ENCODE measurements at regions not wholly inside any gene's neighbourhood (a gene's known extent, or its start where the extent isn't known, plus 50 kb on each side); places are given as distances from the start of the nearest gene placed in this dataset.

DNA sequence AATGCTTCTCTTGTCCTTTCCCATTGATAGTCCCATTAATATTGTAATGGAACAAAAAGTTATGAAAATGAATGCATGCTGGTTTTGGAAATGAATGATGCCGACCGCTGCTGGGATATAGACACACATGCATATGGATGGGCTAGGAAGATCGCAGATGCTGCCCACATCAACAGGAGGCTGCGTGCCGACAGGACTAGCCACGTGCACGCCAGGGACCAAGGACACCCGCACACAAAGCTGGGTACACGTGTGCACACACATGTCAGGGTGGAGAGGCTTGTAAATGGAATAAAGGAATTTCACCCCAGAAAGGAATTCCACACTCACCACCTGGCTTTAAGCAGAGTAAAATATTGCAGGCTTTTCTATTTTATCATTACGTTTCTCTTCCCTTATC lies 153.8 kb upstream of the VASH1 start:
- no peak for DNase-seq

DNA sequence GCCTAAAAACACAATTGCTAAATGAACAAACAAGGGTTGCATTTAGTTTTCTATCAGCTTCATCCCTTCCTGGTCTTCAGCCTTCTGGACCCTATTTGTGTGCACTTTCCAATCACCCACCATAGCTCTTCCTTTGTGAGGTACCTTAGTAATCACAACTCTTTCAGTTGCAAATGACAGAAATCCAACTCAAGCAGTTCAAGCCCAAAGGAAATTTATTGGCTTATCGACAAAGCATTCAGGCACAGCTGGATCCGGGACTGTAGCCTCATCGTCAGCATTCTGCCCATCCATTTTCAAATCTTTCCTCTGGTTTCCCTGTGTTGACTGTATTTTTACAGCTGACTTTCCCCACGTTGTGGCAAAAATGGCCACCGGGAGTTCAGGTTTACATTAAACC lies 148.6 kb upstream of the VASH1 start:
- no peak for DNase-seq

DNA sequence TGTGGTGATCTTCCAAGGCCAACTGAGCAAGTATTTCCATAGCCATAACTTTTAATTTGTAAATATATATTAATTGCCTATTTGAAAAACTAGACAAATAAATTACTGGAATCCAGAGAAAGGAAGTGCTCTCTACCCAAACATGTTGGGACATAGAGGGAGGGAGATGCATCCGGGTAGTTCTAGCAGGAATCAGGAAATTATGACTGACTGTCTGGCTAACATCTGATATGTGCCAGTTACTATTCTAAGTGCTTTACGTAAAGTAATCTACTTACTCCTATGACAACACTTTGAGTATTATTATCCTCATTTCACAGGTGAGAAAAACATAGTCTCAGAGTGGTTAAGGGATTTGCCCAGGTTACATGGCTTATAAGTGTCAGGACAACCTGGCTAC lies 147.7 kb upstream of the VASH1 start:
- no peak for DNase-seq

DNA sequence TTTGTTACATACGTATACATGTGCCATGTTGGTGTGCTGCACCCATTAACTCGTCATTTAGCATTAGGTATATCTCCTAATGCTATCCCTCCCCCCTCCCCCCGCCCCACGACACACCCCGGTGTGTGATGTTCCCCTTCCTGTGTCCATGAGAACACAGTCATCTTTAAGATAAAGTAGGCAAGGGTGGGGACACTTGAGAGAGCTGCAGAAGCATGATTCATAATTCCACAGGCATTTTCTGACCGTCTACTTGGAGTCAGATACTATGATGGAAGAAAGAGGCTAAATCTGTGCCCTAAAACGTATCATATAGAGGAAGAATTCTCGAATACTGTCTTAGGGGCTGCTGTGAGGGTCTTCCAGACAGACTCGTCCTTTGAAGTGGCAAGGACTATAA lies 145.9 kb upstream of the VASH1 start:
- DNase-seq: no peak

DNA sequence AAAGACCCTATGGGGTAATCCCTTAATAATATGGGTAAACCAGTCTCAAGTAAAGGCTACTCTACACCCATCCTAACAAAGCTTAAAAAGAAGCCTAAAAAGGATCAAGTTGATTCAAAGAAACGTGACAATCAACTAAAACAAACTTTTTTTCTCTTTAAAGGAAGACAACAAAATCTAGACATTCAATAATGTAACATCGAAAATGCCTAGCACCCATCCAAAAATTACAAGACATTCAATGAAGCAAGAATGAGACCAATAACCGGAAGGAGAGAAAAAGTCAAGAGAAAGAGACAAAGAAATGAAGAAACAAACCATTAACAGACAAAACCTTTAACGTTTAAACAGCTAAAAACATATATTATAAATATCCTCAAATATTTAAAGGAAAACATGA lies 143.8 kb upstream of the VASH1 start:
- no peak for DNase-seq

DNA sequence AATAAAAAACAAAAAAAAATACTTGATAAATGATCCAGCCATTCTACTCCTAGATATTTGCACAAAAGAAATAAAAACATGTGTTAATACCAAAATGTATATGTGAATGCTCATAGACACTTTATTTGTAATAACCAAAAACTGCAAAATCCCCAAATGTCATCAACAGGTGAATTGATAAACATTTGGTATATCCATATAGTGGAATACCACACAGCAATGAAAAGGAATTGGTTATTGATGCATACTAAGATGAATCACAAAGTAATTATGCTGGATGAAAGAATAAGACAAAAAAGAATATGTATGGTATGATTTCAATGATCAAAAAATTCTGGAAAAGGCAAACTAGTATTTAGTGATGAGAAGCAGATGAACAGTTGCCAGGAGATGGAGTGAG lies 124.7 kb upstream of the VASH1 start:
- DNase-seq: no peak

DNA sequence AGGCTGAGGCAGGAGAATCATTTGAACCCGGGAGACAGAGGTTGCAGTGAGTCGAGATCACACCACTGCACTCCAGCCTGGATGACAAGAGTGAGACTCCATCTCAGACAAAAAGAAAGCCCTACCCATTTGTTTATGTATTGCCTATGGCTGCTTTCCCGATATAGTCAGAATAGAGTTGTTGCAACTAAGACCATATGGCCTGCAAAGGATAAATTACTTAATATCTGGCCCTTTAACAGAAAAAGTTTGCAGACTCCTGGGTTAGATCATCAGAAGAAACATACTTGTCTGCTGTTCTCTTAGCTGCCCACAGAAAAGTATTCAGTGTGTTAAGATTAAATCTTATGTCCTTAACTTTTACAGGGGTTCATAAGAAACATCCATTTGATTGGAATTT lies 122.4 kb upstream of the VASH1 start:
- no peak for DNase-seq

DNA sequence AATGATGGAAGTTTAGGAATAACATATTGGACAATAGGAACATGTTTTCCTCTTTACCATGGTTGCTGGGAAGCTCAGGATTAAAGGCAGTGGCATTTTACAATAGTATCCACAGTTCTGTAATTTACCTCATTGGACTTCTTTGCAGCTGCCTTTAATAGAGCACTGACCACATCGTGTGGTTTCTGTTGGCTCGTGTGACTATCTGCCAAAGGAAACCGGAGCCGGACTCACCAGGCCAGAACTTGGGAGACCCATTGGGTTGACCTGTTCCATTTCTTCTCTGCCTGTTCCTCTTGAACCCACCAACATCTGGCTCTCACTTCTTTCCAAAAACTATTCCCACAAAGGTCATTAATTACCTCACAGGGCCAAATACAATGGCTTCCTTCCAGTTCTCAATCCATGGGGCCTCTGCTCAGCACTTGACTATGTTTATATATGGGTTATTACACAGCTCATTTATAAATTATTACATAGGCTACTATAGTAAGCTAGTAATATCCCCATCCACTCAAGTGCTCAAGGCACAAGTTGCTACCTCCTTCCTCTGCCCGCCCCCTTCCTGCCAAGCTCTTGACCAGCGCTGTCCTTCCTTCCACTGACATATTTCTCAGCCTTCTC lies 121.5 kb upstream of the VASH1 start:
- no peak for DNase-seq

DNA sequence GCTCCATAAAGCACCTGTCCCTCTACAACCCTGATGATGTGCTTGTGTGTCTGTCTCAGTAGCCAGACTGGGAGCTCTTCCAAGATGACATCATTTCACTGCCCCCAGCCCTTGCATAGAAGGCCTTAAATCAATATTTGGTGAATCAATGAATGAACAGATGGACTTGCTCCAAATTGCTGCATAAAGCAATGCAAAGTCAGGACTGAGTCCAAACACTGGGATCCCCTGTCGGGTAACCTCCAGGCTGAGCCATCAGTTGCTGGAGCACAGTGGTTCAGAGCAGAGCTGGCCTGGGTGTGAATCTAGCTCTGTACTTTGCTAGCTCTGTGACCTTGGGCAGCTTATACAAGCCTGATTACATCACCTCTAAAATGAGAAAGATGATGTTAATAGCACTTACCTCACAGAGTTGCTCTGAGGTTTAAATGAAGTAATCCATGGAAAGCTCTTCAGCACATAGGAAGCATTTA lies 120.3 kb upstream of the VASH1 start:
- DNase-seq: no peak

DNA sequence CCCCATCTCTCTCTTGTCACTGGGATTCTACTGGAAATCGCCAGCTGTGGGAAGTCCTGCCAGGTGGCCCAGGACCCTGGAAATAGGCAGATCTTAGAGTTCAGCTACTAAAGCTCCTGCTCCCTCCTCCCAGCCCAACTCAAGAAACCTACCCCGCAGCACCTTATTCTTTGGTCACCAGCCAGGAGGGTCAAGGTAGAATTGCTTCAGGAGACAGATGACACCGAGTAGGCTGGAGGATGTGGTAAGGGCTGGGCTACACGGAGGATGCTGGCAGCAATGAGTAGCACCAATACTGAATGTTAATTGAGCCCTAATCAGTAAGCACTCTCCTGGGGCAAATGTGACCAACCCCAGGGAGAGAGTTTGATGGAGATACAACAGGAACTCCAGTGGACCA lies 119.7 kb upstream of the VASH1 start:
- no peak for DNase-seq

DNA sequence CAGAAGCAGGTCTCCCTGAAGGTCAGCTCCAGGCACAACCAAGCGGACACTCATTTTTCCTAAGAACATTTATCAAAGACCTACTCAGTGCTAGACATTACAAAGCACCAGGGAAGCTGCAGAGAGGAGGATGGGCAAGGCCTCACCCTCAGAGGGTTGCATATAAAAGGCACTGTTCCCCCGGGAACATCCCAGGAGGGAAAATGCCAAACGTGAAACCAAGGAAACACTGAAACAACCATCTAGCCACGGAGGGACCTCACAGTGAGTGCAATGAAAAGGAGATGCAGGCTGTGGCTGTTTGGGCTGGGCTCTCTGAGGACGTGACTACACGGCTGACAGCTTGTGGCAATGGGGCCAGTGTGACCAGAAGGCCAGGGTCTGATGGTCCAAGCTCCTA lies 117.4 kb upstream of the VASH1 start:
- DNase-seq: no peak

DNA sequence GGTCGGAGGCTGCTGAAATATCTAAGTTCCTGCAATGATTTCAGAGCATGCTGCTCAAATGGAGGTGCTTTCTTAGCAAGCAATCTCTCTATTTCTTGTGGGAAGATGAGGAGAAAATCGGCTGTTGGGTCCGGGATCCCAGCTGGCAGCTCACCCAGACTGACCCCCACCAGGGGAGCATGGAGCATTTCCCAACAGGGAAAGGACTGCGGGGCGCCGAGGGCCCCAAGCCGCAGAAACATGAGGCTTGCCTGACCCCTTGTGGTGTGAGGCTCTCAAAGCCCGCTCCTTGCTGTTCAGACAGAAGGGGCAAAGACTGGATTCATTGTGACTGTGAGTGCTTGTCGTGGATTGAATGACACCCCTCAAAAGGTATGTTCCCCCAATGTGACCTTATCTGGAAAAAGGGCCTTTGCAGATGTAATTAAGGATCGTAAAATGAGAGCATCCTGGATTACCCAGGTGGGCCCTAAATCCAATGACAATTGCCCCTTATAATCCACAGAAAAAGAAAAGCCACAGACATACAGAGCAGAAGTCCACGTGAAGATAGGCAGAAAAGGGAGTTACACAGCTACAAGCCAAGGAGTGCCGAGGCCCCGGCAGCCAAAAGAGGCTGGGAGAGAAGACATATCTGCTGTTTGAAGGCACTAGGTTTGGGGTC lies 116.3 kb upstream of the VASH1 start:
- peak in 1 of 2 donors; percentile 13 for DNase-seq

DNA sequence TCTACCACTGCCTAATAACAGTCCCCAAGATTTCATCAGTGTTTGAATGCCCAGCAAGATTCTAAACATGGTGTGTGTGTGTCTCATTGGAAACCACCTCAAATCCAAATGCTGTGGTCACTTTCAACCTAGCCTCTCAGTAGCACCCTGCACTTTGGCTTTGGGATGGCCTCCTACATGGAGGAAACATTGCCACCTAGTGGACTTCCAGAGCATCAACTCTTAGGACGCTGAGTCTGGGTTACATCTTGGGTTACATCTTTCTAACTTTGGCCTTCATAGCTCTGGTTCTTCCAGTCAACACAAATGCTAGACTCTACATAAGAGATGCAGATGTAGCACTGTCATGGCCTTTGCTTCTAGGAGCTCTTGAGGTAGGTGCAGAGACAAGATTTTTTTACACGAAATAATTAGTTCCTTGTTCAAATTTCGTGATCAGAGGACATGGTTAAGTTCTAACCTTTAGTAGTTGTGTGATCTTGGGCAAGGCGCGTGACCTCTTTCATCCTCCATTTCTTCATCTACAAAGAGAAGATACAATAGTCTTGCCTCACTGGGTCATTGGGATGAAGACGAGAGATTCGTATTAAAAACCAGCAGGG lies 113.5 kb upstream of the VASH1 start:
- DNase-seq: peak in 1 of 2 donors; percentile 19

DNA sequence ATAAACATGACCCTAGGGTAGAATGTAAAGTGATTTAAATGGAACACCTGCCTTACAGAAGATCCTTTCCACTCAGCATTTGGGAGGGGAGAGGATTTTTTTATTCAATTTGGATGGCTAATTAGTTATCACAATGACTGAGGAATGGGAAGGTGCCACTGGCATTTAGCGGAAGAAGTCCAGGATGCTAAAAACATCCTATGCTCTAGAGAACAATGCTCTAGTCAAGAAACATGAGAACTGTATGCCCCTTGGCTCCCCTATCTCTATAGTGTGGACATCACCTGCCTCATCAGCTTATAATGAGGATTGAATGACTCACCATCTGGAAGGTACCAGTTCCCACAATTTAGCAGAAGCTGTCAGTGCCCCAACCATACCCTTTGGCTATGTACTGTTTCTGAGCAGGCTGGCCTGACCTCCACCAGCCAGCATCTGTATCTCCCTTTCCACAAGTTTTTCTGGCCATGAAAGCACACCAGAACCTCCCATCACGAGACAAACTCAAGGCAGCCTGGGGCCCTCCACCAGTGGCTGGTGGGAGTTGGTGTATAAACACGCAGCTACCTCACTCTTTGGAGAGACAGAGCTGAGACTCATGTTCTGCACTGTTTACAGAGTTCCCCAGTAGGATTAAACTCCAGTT lies 109.7 kb upstream of the VASH1 start:
- no peak for DNase-seq

DNA sequence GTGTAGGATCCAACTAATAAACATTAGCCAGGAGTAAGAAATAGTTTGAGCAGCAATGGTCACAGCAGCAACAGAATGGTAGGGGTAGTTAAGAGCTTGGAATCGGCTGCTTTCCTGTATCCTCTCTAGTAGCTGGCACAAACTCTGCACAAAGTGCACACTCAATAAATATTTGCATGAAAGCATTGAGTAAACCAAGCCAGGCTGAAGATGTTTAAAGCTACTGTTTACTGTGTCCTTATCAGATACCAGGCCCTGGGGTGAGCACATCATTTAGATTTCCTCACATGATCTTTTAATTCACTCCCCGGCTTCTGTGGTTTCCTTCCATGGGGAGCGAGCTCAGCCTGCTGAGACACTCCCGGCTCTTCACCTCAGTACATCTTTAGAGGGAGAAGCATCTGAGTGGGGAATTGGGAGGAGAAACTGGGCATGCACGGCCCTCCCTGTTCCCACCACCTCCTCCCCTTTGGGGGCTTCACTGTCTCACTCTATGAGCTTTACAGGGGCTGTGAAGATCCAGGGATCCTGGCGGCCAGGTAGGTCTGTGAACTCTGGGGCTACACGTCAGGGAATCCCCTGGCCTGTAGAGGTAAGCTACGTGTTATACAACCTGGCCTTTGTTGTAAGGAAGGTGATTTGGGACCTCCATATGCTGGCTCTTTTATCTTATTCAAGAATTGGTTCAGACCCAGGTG lies 107.2 kb upstream of the VASH1 start:
- DNase-seq: no peak

DNA sequence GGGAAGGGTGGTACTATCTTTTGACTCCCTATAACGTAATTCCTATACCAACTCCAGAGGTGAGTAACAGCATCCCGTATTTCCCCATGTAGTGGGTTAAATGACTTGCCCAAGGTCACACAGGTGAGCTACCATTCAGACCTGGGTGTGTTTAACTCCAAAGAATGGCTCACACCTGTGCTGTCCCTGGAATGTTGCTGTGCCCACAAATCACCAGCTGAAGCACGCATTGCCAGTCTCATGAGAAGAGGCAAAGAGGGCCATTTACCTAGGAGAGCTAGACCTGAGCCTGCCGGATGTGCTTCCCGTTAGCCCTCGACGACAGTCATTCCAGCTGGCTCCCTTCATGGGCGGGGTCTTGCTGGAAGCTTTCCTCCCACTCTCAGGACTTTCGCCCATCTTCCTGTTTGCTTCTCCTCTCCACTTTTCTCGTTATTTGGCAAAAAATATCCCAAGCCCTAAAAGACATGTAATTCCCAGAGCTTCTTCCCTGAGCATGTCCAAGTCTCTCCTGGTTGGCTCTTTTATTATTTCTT lies 106.6 kb upstream of the VASH1 start:
- no peak for DNase-seq

DNA sequence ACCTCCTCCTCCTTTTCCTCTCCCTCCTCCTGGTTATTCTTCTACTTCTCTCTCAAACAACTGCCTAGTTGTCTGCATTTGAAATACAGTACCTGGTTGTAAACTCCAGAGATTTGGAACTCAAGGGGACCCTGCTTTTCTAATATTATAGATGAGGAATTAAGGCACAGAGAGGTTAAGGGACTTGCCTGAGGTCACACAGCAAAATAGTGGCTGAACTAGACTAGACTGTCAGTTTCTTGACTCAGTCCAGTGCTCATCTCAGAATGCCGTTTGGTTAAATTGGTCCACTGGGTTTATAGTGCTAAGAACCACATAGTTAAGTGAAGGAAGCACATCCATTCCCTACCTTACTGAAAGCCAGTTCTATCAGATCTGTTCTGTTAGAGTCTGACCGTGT lies 105.9 kb upstream of the VASH1 start:
- DNase-seq: no peak

DNA sequence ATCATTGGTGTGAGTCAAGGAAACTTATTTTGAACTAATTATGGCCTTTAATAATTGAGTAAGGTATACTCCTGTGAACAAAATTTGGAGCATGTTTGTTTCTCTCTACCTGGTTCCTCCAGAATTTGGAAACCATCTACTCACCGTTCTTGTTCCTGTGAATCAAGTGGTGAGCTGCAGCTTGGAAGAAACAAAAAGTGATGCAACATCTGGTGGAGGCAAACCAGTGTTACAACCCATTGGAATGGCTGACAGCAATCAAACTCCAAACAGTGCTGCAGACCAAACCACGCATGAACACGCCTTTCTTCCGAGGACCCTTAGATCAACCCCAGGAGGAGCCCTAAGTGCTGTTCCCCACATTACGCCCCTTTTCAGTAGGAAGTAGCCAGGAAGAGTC lies 104.7 kb upstream of the VASH1 start:
- no peak for DNase-seq

DNA sequence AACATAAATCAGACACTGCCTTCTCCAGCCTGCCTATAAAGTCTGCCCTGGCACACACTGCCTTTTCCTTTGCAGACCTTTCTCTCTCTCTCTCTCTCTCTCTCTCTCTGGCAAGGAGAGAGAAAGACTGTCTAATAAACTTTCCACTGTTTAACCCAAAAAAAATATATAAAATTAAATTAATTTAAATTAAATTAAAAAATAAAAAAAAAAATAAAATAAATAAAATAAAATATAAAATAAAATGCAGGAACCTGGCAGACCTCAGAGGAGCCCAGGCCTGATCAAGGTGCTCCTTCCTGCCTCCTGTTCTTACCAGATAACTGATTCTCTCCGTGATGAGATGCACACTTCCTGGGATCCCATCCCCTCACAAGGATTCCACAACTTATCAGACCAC lies 103.9 kb upstream of the VASH1 start:
- no peak for DNase-seq

DNA sequence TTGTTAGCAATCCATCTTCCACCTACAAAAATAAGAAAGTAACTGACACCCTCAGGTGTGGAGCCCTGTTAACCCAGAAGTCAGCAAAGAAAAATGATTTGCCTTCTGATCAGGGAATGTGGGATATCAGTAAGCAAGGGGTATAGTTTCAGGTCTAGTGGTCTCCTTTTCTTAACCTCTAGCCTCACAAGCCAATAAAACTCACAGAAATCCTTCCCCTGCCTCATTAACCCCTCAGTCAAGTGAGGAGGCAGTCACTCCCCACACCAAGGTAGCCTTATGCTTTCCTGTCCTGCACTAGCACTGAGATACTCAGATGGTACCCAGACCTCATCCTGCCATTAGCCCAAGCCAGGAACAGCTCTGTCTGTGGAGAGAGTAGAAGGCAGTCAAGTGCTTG lies 103.4 kb upstream of the VASH1 start:
- DNase-seq: no peak

DNA sequence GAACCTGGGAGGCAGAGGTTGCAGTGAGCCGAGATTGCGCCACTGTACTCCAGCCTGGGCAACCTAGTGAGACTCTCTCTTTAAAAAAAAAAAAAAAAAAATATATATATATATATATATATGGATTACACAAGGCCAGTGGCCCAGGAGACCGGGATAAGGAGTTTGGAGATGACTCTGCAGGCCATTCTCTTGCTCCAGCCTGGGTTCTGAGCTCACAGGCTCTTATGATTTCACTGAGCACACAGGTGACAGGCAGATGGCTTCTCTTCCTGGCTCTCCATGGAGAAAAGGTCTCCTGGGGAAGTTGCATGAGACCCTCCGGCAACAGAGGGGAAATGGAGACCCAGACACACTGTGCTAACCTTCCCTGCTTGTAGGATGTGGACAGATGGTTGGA lies 98.7 kb upstream of the VASH1 start:
- no peak for DNase-seq

DNA sequence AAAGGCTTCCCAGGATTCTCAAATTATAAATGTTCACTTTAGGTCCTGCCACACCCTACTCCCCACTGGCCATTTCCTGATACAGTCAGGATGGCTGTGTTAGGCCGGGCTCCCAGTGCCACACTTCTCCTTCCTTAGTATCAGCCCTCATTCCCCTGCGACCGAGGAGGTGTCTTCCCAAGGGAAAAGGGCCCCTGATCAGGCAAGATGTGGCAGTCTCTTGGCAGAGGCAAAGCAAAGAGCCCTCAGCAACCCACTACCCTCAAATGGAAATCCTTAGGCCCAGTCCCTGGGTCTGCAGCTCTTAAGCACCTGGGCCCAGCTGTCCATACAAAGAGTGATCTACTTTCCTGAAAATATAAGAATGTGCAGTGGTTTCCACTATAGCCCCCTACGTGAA lies 96.5 kb upstream of the VASH1 start:
- no peak for DNase-seq

DNA sequence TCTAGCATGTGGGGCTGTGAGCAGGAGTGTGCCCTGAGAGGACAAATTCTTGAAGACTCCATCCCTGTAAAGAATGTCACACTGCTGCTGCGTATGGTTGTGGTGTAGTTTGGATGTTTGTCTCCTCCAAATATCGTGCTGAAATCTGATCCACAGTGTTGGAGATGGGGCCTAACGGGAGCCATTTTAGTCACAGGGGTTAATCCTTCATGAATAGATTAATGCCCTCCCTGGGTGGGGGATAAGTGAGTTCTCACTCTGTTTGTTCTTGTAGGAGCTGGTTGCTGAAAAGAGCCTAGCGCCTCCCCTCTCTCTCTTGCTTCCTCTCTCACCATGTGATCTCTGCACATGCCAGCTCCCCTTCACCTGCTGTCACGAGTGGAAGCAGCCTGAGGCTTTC lies 94.5 kb upstream of the VASH1 start:
- DNase-seq: no peak
